GM19468 (cell line): ENCODE measurements at regions not wholly inside any gene's neighbourhood (a gene's known extent, or its start where the extent isn't known, plus 50 kb on each side); places are given as distances from the start of the nearest gene placed in this dataset.

Source experiments
- ATAC-seq: cut with Tn5 transposase; IDR thresholded peaks from one replicate; pipeline ENCODE4 v1.9.1; 2021; ENCODE audit warnings: mild to moderate bottlenecking, moderate library complexity, moderate number of reproducible peaks; ENCODE audit not compliant: unreplicated experiment; ENCODE audit errors: extremely low read depth

GRCh38 chr9:88937248-88937647 lies 54.0 kb upstream of the S1PR3 start:
- no peak for ATAC-seq

- no peak for ATAC-seq
These were observed 53.1 kb upstream of the S1PR3 start for GRCh38 chr9:88938189-88938588.
